HG03575 (cell line): ENCODE measurements at regions not wholly inside any gene's neighbourhood (a gene's known extent, or its start where the extent isn't known, plus 50 kb on each side); places are given as distances from the start of the nearest gene placed in this dataset.
A peak's percentile ranks its signal among the peaks of the same experiment; 100 is the strongest.

Experiments
- ATAC-seq: cut with Tn5 transposase; IDR thresholded peaks from one replicate; pipeline ENCODE4 v1.9.1; 2021; ENCODE audit not compliant: unreplicated experiment, insufficient number of reproducible peaks, low FRiP score; ENCODE audit errors: extremely low read depth

DNA sequence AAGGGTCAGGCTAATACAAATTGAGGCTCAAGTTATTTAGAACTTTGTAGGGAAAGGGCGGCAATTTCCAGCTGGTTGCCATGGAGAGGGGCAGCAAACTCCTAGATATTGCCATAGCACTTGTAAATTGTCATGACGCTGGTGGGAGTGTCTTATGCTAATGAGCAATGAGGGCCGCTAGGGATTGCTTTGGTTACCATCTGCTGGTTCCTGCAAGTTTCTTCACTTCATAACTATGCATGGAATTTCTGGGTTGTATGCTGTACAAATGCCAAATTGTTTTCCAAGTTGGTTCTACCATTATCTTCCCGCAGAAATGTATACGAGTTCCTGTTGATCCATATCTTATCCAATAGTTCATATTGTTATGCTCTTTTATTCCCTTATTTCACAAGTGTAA is 1339.4 kb downstream of the EFNB2 start:
- ATAC-seq, result no peak

- no peak for ATAC-seq
Measured at GRCh38 chr13:105193026-105193425, 1342.4 kb downstream of the EFNB2 start.

- ATAC-seq, result no peak
Measured at GRCh38 chr13:105184201-105184600, 1351.3 kb downstream of the EFNB2 start.

DNA sequence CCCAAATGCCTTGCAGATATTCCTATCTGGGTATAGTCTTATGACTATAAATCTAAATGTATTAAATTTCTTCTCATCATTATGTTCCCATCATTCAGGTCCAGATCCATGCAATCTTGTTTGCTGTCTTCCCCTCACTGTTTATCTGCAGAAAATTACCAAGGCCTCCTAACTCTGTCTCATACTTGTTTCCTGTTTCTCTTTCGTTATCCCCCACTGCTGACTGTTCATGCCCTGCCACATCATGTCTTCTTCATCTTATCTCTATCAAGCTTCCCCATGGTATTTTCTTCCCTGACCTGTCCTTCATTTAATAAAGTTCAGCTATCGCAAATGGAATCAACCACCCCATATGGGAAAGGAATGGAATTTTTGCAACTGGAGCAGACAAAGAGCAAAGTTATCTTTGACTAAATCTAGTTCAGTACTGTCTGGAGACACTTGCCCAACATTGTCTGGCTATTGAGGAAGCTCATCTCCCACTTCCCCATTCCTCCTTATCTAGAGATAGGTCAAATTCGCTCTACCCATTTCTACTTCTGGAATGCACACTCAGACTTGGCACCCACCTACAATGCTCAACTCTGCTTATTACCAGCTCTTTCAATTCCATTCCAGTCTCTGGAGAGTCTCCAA is 1358.1 kb downstream of the EFNB2 start:
- ATAC-seq, result no peak

GRCh38 chr13:105170438-105170837 is 1365.0 kb downstream of the EFNB2 start:
- ATAC-seq, result no peak

GRCh38 chr13:105168295-105168694 is 1367.2 kb downstream of the EFNB2 start:
- ATAC-seq, result no peak

DNA sequence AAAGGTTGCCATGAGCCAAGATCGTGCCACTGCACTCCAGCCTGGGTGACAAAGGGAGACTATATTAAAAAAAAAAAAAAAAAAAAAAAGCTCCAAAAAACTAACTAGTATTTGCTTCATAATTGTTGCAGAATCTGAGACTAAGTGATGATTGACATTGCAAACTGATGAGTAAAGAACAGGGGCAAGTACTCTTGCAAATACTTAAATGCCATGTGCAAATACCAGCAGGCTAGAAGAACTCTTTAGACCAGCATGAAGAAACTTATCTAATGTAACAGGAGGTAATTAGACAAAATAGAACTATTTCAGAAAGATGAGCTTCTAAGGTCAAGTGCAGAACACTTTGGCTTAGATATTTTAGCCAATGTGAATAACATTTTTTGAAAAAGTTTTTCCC is 1368.1 kb downstream of the EFNB2 start:
- ATAC-seq, result no peak

- ATAC-seq, result no peak
Measured at GRCh38 chr13:105165449-105166125, 1369.9 kb downstream of the EFNB2 start.

- ATAC-seq, result no peak
Measured at GRCh38 chr13:105159841-105160240, 1375.6 kb downstream of the EFNB2 start.

DNA sequence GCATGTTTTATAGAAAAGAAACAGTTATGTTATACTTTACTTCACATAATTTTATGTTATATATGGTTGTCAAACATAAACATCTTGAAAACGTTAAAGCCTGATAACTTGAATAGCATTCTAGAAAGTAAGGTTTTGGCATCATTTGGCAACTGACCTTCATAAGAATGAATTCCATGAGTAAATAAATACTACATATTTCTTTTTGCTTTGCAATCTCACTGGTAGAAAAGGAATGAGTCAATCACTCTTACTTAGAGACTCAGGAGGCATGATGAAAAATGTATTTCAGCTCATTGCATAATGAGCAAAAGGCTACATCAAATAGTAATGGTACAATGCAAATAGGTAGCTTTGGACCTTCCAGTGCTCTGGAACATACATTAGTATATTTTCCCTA is 1381.9 kb downstream of the EFNB2 start:
- ATAC-seq, result no peak

- ATAC-seq, result no peak
Measured at GRCh38 chr13:105151639-105152038, 1383.8 kb downstream of the EFNB2 start.

DNA sequence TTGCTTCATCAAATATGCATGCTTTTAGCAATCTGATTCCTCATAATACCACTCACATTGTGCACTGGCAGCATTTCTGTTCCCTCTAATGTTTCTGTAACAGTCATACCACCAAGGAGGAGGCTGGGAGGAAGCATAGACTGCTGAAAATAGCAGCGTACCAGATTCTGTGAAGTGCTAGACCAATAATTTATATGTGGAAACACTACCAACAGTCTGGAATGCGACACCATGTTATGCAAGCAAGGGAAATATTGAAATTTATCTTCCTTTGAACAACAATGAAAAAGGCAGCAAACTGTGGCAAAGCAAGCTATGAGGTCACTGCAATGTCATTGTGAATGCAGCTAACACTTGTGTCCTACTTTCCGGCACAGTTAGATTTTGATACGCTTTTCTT is 1388.0 kb downstream of the EFNB2 start:
- no peak for ATAC-seq

DNA sequence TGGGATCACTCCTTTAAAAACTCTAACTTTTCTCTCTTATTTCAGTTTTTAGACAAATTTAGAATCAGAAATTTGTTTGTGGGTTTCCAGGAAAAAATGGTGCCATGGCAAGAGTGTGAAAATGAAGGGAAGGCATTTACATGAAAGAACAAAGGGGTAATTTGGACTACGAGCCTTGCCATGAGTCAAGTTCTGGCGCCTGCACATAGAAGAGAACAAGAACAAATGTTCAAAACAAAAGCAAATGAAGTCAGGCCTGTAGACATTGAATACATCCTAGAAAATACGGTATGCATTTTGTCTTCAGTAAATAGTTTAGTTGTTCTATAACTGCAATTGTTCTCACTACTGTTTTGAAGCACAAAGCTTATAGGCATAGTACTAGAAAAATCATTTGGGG is 1390.5 kb downstream of the EFNB2 start:
- ATAC-seq, result no peak

DNA sequence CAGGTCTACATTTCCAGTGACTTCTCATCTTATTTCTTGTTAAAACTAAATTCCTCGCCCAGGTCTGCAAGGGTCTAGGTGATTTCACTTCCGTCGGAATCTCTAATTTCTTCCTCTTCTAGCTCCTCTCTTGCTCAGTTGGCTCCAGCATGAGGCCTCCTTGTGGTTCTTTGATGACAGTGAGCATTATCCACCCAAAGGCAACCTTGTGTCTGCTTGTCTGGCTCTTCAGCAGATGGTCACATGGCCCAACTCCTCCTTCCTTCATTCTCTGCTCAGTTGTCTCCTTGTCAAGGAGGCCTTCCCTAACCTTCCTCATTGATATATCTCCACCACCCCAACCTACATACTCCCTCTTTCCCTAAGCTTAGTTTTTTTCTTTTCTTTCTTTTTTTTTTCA is 1391.4 kb downstream of the EFNB2 start:
- ATAC-seq, result no peak

GRCh38 chr13:105142556-105142955 is 1392.9 kb downstream of the EFNB2 start:
- ATAC-seq, result no peak

- ATAC-seq, result peak; percentile 73
Measured at GRCh38 chr13:105139380-105140285, 1395.8 kb downstream of the EFNB2 start.

DNA sequence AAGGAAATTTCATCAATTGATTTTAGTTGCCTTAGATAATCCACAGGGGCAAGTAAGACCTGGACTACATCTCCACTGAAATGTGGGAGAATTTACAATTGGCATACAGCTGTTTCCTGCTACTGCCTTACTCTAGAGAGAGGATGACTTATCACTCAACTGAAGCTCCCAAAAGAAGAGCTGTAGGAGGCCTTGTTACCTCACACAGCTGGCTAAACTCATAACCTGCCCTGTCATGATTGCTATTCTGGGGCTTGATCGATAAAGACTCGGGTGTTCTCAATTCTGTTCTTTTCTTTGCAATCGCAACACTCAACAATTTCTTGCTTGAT is 1396.4 kb downstream of the EFNB2 start:
- ATAC-seq, result no peak

DNA sequence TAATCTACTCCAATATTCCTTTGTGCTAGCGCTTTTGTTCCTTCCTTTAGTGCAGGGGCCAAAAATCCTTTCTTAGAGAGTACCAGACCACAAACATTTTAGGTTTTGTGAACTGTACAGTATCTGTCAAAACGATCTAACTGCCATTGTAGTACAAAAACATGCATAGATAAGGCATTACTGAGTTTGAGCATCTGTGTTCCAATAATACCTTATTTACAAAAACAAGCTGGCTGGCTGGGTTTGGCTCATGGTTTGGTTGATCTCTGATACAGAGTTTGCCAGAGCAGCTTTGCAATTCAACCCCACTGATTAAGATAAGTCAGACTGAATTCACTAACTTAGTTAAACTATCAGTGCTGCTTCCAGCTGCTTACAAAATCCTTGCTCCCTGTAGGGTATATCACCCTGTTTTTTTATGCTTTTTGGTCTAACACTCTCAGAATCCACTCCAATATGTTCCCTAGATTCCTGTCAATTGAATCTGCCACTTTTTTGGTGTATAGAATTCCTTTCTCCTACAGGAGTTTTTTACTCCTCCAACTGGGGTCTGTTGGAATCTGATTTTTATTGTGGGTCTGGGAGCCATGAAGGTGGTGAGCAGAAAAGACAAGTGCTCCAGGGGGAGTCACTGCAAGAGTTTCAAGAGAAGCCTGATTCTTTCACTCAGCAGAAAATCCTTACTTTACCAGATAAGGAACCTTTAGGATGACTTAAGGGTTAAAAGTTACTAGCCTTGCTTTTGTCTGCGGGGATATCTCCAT is 1399.4 kb downstream of the EFNB2 start:
- no peak for ATAC-seq

DNA sequence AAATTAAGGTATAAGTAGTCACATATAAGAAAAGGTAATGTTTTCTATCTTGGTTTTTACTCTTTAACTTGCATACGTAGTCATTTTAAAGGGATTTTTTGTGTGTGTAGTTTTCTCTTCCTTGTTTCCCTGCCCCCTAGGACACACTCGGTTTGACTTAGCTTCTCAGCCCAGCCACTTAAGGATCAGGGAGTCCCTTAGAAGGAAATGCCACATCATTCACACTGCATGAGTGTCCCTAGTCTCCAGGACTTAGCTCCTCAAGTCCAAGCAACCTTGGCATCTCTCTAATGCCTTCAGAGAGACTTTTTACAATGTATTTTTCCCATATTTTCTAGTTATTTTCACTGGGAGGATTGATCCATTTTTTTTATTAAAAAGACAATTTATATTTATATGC is 1407.7 kb downstream of the EFNB2 start:
- no peak for ATAC-seq
